Hepatocyte (in vitro differentiated cells): ENCODE measurements at regions not wholly inside any gene's neighbourhood (a gene's known extent, or its start where the extent isn't known, plus 50 kb on each side); places are given as distances from the start of the nearest gene placed in this dataset.

ENCODE experiments used
- DNase-seq: peaks from one replicate; pipeline ENCODE4 v3.0.0-alpha.2; 2016; ENCODE audit warnings: low spot score
- H2AFZ ChIP-seq: fragments of 200-600 bp; sonication (generic); 2 replicates; pipeline ENCODE4 v1.6.0; 2016; ENCODE audit warnings: antibody characterized with exemption, mild to moderate bottlenecking
- H3K27ac ChIP-seq: fragments of 200-600 bp; sonication (generic); 2 replicates; pipeline ENCODE4 v1.5.1; 2016; ENCODE audit warnings: mild to moderate bottlenecking
- H3K27me3 ChIP-seq: fragments of 200-600 bp; sonication (generic); 2 replicates; pipeline ENCODE4 v1.6.1; 2016
- H3K36me3 ChIP-seq: fragments of 200-600 bp; sonication (generic); replicated peaks from 2 replicates; pipeline ENCODE4 v1.5.1; 2016; ENCODE audit warnings: low read depth; ENCODE audit not compliant: insufficient read depth
- H3K4me1 ChIP-seq: fragments of 200-600 bp; sonication (generic); 2 replicates; pipeline ENCODE4 v1.5.1; 2016; ENCODE audit warnings: mild to moderate bottlenecking, moderate library complexity; ENCODE audit not compliant: insufficient read depth
- H3K4me2 ChIP-seq: fragments of 200-600 bp; sonication (generic); 2 replicates; pipeline ENCODE4 v1.6.0; 2016
- H3K4me3 ChIP-seq: fragments of 200-600 bp; sonication (generic); 2 replicates; pipeline ENCODE4 v1.5.1; 2016; ENCODE audit warnings: mild to moderate bottlenecking
- H3K79me2 ChIP-seq: fragments of 200-600 bp; sonication (generic); 2 replicates; pipeline ENCODE4 v1.6.0; 2017; ENCODE audit warnings: mild to moderate bottlenecking
- H3K9me2 ChIP-seq: fragments of 200-600 bp; sonication (generic); replicated peaks from 2 replicates; pipeline ENCODE4 v1.6.0; 2017; ENCODE audit warnings: mild to moderate bottlenecking; ENCODE audit not compliant: insufficient read depth
- H3K9me3 ChIP-seq: fragments of 200-600 bp; sonication (generic); 2 replicates; pipeline ENCODE4 v1.5.1; 2016; ENCODE audit warnings: low read depth, mild to moderate bottlenecking
- H4K20me1 ChIP-seq: fragments of 200-600 bp; sonication (generic); 2 replicates; pipeline ENCODE4 v1.6.0; 2016; ENCODE audit warnings: mild to moderate bottlenecking; ENCODE audit not compliant: insufficient read depth, poor library complexity, severe bottlenecking
- CTCF ChIP-seq: fragments of 200-600 bp; sonication (generic); IDR thresholded peaks from 2 replicates; pipeline ENCODE4 v1.5.1; 2016; ENCODE audit warnings: antibody characterized with exemption, mild to moderate bottlenecking; ENCODE audit not compliant: poor library complexity
- EZH2 ChIP-seq: fragments of 200-600 bp; sonication (generic); IDR thresholded peaks from 2 replicates; pipeline ENCODE4 v1.6.1; 2016; ENCODE audit warnings: antibody characterized with exemption, mild to moderate bottlenecking, borderline replicate concordance
- EZH2phosphoT487 ChIP-seq: fragments of 200-600 bp; sonication (generic); IDR thresholded peaks from one replicate; pipeline ENCODE4 v1.6.1; 2018; ENCODE audit warnings: antibody characterized with exemption, mild to moderate bottlenecking, low read depth, moderate library complexity; ENCODE audit not compliant: unreplicated experiment, severe bottlenecking
- WGBS: methylation state at CpG from one replicate; pipeline ENCODE4 v1.1.6; 2016; ENCODE audit warnings: low lambda C conversion rate; ENCODE audit errors: missing lambda C conversion rate; 5-methylcytosine and 5-hydroxymethylcytosine counted together

GRCh38 chr10:36362257-36362656 lies 720.2 kb upstream of the FZD8 start:
- TF ChIP-seq EZH2phosphoT487, result no peak
- TF ChIP-seq EZH2, result no peak
- TF ChIP-seq CTCF, result no peak
- H3K36me3 ChIP-seq, result no peaks in the 10 kb centered on the region
- H3K4me3 ChIP-seq, result no peak overlapping the region
- no peak overlapping the region for H3K27ac ChIP-seq
- H3K4me2 ChIP-seq, result no peak overlapping the region
- H3K4me1 ChIP-seq, result no peaks in the 10 kb centered on the region
- no peak for DNase-seq
- no peak overlapping the region for H2AFZ ChIP-seq
- H4K20me1 ChIP-seq, result no peaks in the 10 kb centered on the region
- no peaks in the 10 kb centered on the region for H3K27me3 ChIP-seq
- H3K79me2 ChIP-seq, result no peaks in the 10 kb centered on the region
- H3K9me3 ChIP-seq, result no peaks in the 10 kb centered on the region
- no peaks in the 10 kb centered on the region for H3K9me2 ChIP-seq
- WGBS, result 28% methylated on average over 2 of the region's 2 CpGs

DNA sequence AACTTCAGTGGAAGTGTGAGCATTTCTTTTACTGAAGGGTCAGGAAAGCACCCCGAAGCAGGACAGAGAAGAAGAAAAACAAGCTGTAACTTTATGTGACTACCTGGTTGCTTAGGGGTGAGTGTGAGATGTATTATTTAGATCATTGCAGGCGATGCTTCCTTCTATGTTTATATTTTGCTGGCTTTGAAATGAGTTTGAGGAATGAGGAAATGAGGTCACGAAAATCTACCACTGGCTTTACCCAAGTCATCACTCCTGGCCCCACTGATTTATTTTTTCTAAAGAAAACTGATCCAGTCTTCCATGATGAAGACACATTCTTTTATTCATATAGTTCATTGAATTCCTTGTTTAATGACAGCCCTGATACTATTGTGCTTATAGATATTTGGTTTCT lies 716.6 kb upstream of the FZD8 start:
- Histone ChIP-seq H4K20me1 (no peaks in the 10 kb centered on the region), H3K79me2 (no peaks in the 10 kb centered on the region), H3K9me2 (no peaks in the 10 kb centered on the region), H3K9me3 (no peaks in the 10 kb centered on the region), H2AFZ (no peak overlapping the region), H3K4me3 (no peak overlapping the region), H3K27me3 (no peaks in the 10 kb centered on the region), H3K4me2 (no peak overlapping the region), H3K36me3 (no peaks in the 10 kb centered on the region), H3K27ac (no peak overlapping the region), H3K4me1 (no peaks in the 10 kb centered on the region)
- TF ChIP-seq EZH2 (no peak), EZH2phosphoT487 (no peak), CTCF (no peak)
- no peak for DNase-seq
- WGBS, result 53% methylated on average over 3 of the region's 3 CpGs

- H3K27me3 ChIP-seq, result no peaks in the 10 kb centered on the region
- H2AFZ ChIP-seq, result no peak overlapping the region
- H3K27ac ChIP-seq, result no peak overlapping the region
- no peak overlapping the region for H3K4me3 ChIP-seq
- H3K4me1 ChIP-seq, result no peaks in the 10 kb centered on the region
- WGBS, result 83% methylated on average over 2 of the region's 2 CpGs
- H3K9me3 ChIP-seq, result no peaks in the 10 kb centered on the region
- TF ChIP-seq CTCF (no peak), EZH2phosphoT487 (no peak), EZH2 (no peak)
- H3K36me3 ChIP-seq, result no peaks in the 10 kb centered on the region
- H3K9me2 ChIP-seq, result no peaks in the 10 kb centered on the region
- no peaks in the 10 kb centered on the region for H3K79me2 ChIP-seq
- DNase-seq, result no peak
- H4K20me1 ChIP-seq, result no peaks in the 10 kb centered on the region
- no peak overlapping the region for H3K4me2 ChIP-seq
Observed at GRCh38 chr10:36354633-36355032, 712.5 kb upstream of the FZD8 start.

DNA sequence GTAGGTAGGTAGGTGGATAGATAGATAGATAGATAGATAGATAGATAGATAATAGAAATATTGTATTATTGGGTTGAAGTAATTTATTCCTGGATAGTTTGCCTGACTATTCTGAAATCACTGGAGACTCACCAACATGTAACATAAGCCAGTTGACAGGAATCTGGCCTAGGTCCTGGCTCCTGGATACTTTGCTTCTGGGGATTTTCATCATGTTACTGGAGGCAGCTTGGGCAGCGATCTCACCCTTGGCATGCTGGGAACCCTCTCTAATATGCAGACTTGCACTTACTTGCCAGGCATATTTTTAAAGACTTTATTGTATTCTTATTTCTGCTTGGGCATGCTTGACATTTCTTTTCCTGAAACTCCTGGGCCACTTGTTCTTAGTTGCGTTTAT lies 709.1 kb upstream of the FZD8 start:
- no peaks in the 10 kb centered on the region for H3K36me3 ChIP-seq
- no peaks in the 10 kb centered on the region for H3K4me1 ChIP-seq
- DNase-seq, result no peak
- no peaks in the 10 kb centered on the region for H3K27me3 ChIP-seq
- H3K9me3 ChIP-seq, result no peaks in the 10 kb centered on the region
- H3K9me2 ChIP-seq, result no peaks in the 10 kb centered on the region
- H4K20me1 ChIP-seq, result no peaks in the 10 kb centered on the region
- 86% methylated on average over 2 of the region's 2 CpGs for WGBS
- H3K4me3 ChIP-seq, result no peak overlapping the region
- H3K79me2 ChIP-seq, result no peaks in the 10 kb centered on the region
- no peak for TF ChIP-seq CTCF
- TF ChIP-seq EZH2phosphoT487, result no peak
- TF ChIP-seq EZH2, result no peak
- H3K4me2 ChIP-seq, result no peak overlapping the region
- no peak overlapping the region for H3K27ac ChIP-seq
- no peak overlapping the region for H2AFZ ChIP-seq
